A673 (cell line): ENCODE measurements at regions not wholly inside any gene's neighbourhood (a gene's known extent, or its start where the extent isn't known, plus 50 kb on each side); places are given as distances from the start of the nearest gene placed in this dataset.

Source experiments
- EZH2 ChIP-seq: fragments of 200-600 bp; sonication (generic); IDR thresholded peaks from 2 replicates; pipeline ENCODE4 v1.6.1; 2017; ENCODE audit warnings: borderline replicate concordance, low read depth, mild to moderate bottlenecking, mixed read lengths, antibody characterized with exemption, low read length; ENCODE audit not compliant: poor library complexity, severe bottlenecking
- TF ChIP-seq, protein P1 (sequence below): fragments of 300-800, 200-600 bp; sonication (generic); conservative IDR thresholded peaks from 2 replicates; pipeline ENCODE4 v1.5.1; 2017; ENCODE audit warnings: low read depth, mild to moderate bottlenecking, antibody characterized with exemption, low read length, moderate library complexity, mixed read lengths

GRCh38 chr5:52685971-52686370 lies 101.7 kb upstream of the ITGA1 start:
- TF ChIP-seq, protein P1, sequence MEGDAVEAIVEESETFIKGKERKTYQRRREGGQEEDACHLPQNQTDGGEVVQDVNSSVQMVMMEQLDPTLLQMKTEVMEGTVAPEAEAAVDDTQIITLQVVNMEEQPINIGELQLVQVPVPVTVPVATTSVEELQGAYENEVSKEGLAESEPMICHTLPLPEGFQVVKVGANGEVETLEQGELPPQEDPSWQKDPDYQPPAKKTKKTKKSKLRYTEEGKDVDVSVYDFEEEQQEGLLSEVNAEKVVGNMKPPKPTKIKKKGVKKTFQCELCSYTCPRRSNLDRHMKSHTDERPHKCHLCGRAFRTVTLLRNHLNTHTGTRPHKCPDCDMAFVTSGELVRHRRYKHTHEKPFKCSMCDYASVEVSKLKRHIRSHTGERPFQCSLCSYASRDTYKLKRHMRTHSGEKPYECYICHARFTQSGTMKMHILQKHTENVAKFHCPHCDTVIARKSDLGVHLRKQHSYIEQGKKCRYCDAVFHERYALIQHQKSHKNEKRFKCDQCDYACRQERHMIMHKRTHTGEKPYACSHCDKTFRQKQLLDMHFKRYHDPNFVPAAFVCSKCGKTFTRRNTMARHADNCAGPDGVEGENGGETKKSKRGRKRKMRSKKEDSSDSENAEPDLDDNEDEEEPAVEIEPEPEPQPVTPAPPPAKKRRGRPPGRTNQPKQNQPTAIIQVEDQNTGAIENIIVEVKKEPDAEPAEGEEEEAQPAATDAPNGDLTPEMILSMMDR: no peak
- TF ChIP-seq EZH2: no peak
